ENCODE measurements at regions not wholly inside any gene's neighbourhood (a gene's known extent, or its start where the extent isn't known, plus 50 kb on each side); places are given as distances from the start of the nearest gene placed in this dataset.
A peak's percentile ranks its signal among the peaks of the same experiment; 100 is the strongest.

GRCh38 chr6:1122083-1122482 lies 189.8 kb upstream of the FOXQ1 start:
- no peak for DNase-seq (ENCODE audit: low read depth)

GRCh38 chr6:1118287-1118647 lies 193.6 kb upstream of the FOXQ1 start:
- no peak for DNase-seq (ENCODE audit: low read depth)

- no peak for DNase-seq (ENCODE audit: low read depth)
Measured at GRCh38 chr6:1117530-1118286, 194.2 kb upstream of the FOXQ1 start.

GRCh38 chr6:1116149-1116548 lies 195.7 kb upstream of the FOXQ1 start:
- DNase-seq (ENCODE audit: low read depth) = no peak

GRCh38 chr6:1113916-1114540 lies 197.9 kb upstream of the FOXQ1 start:
- DNase-seq (ENCODE audit: low read depth) = no peak

GRCh38 chr6:1111361-1111760 lies 200.5 kb upstream of the FOXQ1 start:
- DNase-seq (ENCODE audit: low read depth) = no peak

- DNase-seq (ENCODE audit: low read depth) = no peak
Measured at GRCh38 chr6:1110941-1111349, 201.0 kb upstream of the FOXQ1 start.

- DNase-seq (ENCODE audit: low read depth) = no peak
Measured at GRCh38 chr6:1110164-1110563, 201.7 kb upstream of the FOXQ1 start.

GRCh38 chr6:1109134-1109533 lies 202.8 kb upstream of the FOXQ1 start:
- DNase-seq (ENCODE audit: low read depth) = no peak

GRCh38 chr6:1108198-1108597 lies 203.7 kb upstream of the FOXQ1 start:
- DNase-seq (ENCODE audit: low read depth) = no peak

- DNase-seq (ENCODE audit: low read depth) = no peak
Measured at GRCh38 chr6:1107578-1107977, 204.3 kb upstream of the FOXQ1 start.

- DNase-seq (ENCODE audit: low read depth) = peak; percentile 14
Measured at GRCh38 chr6:1105833-1106400, 206.0 kb upstream of the FOXQ1 start.

GRCh38 chr6:1104988-1105670 lies 206.8 kb upstream of the FOXQ1 start:
- no peak for DNase-seq (ENCODE audit: low read depth)

- no peak for DNase-seq (ENCODE audit: low read depth)
Measured at GRCh38 chr6:1103945-1104623, 207.8 kb upstream of the FOXQ1 start.

- DNase-seq (ENCODE audit: low read depth) = peak; percentile 17
Measured at GRCh38 chr6:1103021-1103420, 208.9 kb upstream of the FOXQ1 start.

- no peak for DNase-seq (ENCODE audit: low read depth)
Measured at GRCh38 chr6:1100269-1100668, 211.6 kb upstream of the FOXQ1 start.

- no peak for DNase-seq (ENCODE audit: low read depth)
Measured at GRCh38 chr6:1099264-1099663, 212.6 kb upstream of the FOXQ1 start.

- DNase-seq (ENCODE audit: low read depth) = no peak
Measured at GRCh38 chr6:1096967-1097765, 214.7 kb upstream of the FOXQ1 start.

- DNase-seq (ENCODE audit: low read depth) = peak; percentile 41
Measured at GRCh38 chr6:1094306-1094705, 217.6 kb upstream of the FOXQ1 start.

GRCh38 chr6:1091900-1092299 lies 220.0 kb upstream of the FOXQ1 start:
- peak; percentile 53 for DNase-seq (ENCODE audit: low read depth)

- DNase-seq (ENCODE audit: low read depth) = no peak
Measured at GRCh38 chr6:1089859-1090258, 222.0 kb upstream of the FOXQ1 start.

All from amniotic epithelial cell (primary cell).